ENCODE measurements at regions not wholly inside any gene's neighbourhood (a gene's known extent, or its start where the extent isn't known, plus 50 kb on each side); places are given as distances from the start of the nearest gene placed in this dataset.

- no peaks in the 10 kb centered on the region for H3K9me3 ChIP-seq
- no peaks in the 10 kb centered on the region for H3K4me1 ChIP-seq
- no peak overlapping the region for H3K27ac ChIP-seq
- no peak overlapping the region for H3K4me3 ChIP-seq
- no peak for DNase-seq
- no peak for ATAC-seq
- intact Hi-C loops (cut with DNase I) = no loop called here
- H3K36me3 ChIP-seq = no peaks in the 10 kb centered on the region
- TF ChIP-seq, protein P1, sequence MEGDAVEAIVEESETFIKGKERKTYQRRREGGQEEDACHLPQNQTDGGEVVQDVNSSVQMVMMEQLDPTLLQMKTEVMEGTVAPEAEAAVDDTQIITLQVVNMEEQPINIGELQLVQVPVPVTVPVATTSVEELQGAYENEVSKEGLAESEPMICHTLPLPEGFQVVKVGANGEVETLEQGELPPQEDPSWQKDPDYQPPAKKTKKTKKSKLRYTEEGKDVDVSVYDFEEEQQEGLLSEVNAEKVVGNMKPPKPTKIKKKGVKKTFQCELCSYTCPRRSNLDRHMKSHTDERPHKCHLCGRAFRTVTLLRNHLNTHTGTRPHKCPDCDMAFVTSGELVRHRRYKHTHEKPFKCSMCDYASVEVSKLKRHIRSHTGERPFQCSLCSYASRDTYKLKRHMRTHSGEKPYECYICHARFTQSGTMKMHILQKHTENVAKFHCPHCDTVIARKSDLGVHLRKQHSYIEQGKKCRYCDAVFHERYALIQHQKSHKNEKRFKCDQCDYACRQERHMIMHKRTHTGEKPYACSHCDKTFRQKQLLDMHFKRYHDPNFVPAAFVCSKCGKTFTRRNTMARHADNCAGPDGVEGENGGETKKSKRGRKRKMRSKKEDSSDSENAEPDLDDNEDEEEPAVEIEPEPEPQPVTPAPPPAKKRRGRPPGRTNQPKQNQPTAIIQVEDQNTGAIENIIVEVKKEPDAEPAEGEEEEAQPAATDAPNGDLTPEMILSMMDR (IDR thresholded peaks at IDR 0.05) = no peak
- no peaks in the 10 kb centered on the region for H3K27me3 ChIP-seq
Observed at GRCh38 chr14:51432302-51432948, 192.4 kb downstream of the TMX1 start.

- Histone ChIP-seq H3K4me3 (no peak overlapping the region), H3K36me3 (no peaks in the 10 kb centered on the region), H3K27ac (no peak overlapping the region), H3K4me1 (no peaks in the 10 kb centered on the region), H3K27me3 (no peaks in the 10 kb centered on the region), H3K9me3 (no peaks in the 10 kb centered on the region)
- DNase-seq = no peak
- no peak for ATAC-seq
- intact Hi-C loops (cut with DNase I) = no loop called here
- TF ChIP-seq, protein P1 (IDR thresholded peaks at IDR 0.05) = no peak
Observed at GRCh38 chr14:51436630-51437029, 196.6 kb downstream of the TMX1 start.

GRCh38 chr14:51439896-51440295 is 199.8 kb downstream of the TMX1 start:
- Histone ChIP-seq H3K36me3 (no peaks in the 10 kb centered on the region), H3K27me3 (no peaks in the 10 kb centered on the region), H3K9me3 (no peaks in the 10 kb centered on the region), H3K4me1 (no peaks in the 10 kb centered on the region), H3K4me3 (no peak overlapping the region), H3K27ac (no peak overlapping the region)
- no peak for ATAC-seq
- DNase-seq = no peak
- intact Hi-C loops (cut with DNase I) = no loop called here
- TF ChIP-seq, protein P1 (IDR thresholded peaks at IDR 0.05) = no peak

DNA sequence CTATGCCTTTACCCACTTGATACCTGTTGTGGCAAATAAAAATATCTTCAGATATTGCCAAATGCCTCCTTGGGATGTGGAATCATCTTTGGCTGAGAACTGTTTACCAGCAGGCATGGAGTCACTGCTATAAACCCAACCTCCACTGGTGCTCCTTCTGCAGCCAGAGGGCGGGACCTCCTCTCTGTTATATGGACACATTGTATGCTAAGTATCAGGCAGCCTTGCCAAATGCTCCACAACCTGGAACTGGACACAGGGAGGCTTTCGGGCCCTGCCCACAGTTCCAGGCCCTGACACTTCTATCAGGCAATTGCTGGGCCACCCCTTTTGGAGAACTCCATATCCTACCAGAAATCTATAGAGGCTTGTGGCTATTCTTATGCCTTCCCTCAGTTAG is 201.0 kb downstream of the TMX1 start:
- no peak for ATAC-seq
- DNase-seq = no peak
- no peaks in the 10 kb centered on the region for H3K27me3 ChIP-seq
- H3K4me1 ChIP-seq = no peaks in the 10 kb centered on the region
- H3K4me3 ChIP-seq = no peak overlapping the region
- no peaks in the 10 kb centered on the region for H3K36me3 ChIP-seq
- no peak overlapping the region for H3K27ac ChIP-seq
- H3K9me3 ChIP-seq = no peaks in the 10 kb centered on the region
- intact Hi-C loops (cut with DNase I) = no loop called here
- TF ChIP-seq, protein P1 (IDR thresholded peaks at IDR 0.05) = no peak

DNA sequence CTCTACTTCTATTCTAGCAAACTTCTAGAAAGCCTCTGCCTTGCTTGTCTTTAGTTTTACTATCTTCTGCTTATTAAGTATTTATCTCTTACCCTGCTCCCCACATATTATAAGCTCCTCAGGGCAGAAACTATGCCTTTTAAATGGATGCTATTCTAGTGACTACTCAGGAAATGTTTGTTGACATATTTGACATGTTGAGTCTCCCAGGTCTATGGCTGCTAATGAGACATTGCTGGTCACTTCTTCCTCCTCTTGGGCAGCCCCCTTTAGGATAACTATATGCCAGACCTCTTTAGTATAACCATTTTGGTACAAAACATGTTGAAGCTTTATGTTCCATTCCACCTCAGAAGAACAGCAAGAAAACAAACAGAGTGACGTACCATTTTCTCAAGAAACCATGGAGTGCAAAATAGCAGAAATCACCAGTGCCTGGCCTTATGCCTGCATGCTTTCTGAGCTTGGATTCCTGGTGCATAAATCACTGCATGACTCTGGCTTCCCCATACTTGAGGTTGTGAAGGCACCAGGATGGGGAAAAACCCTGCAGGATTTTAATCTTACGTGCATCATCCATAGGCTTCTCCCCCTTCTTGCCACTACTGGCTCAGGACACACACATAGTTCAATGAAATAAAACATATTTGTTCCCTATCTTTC is 202.6 kb downstream of the TMX1 start:
- no peak for DNase-seq
- H3K27me3 ChIP-seq = no peaks in the 10 kb centered on the region
- intact Hi-C loops (cut with DNase I) = no loop called here

More for the DNA sequence above, 202.6 kb downstream of the TMX1 start:
- no peak overlapping the region for H3K27ac ChIP-seq
- no peaks in the 10 kb centered on the region for H3K9me3 ChIP-seq
- TF ChIP-seq, protein P1 (IDR thresholded peaks at IDR 0.05) = no peak
- H3K4me3 ChIP-seq = no peak overlapping the region
- no peaks in the 10 kb centered on the region for H3K4me1 ChIP-seq
- peak; percentile 62 for ATAC-seq
- no peaks in the 10 kb centered on the region for H3K36me3 ChIP-seq

All from left lung (tissue), 4 donors.